ENCODE measurements at regions not wholly inside any gene's neighbourhood (a gene's known extent, or its start where the extent isn't known, plus 50 kb on each side); places are given as distances from the start of the nearest gene placed in this dataset.

DNA sequence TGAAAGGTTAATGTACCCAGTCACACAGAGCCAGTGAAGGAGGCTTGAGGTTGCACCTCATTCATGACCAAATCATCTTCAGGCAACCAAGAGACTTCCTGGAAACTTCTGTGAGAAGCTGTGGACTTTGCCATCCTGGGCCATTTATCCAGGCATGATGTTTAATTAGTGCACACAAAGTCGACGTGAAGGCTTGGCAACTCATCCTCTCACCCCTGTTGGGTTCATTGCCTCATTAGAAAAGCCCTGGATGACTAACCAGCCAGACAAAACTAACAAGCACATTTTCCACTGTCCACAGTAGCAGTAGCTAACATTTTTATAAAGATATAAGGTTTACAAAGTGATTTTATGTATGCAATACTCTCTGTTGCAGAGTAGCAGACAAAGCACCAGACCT, 65.7 kb upstream of the ZNF462 start:
- DNase-seq (ENCODE audit: low read depth in 1 of 2, low spot score in 2 of 2) = no peak
- WGBS, 2 experiments (ENCODE audit: extremely low coverage in 1 of 2, insufficient coverage in 1 of 2, insufficient read length in 1 of 2, insufficient replicate concordance in 2 of 2, low coverage in 1 of 2, low lambda C conversion rate in 2 of 2, missing lambda C conversion rate in 1 of 2) = 93% methylated on average over 2 of the region's 2 CpGs; no CpG with 5 or more reads in 1 of the 2 experiments
- Histone ChIP-seq H3K4ac (replicated peaks; ENCODE audit: insufficient read length, low read depth, low read length) (no peak overlapping the region), H3K27me3 (replicated peaks in 1 of 4; ENCODE audit: control insufficient read depth in 3 of 4, extremely low read depth in 1 of 4, insufficient read depth in 3 of 4, low read length in 3 of 4) (no peaks in the 10 kb centered on the region), H4K8ac (ENCODE audit: extremely low read depth, insufficient read depth, low read length) (no peak overlapping the region), H3K36me3 (ENCODE audit: control insufficient read depth in 2 of 4, insufficient read depth in 4 of 4, low read length in 3 of 4) (no peaks in the 10 kb centered on the region), H3K4me1 (replicated peaks in 1 of 4; ENCODE audit: control insufficient read depth in 3 of 4, insufficient read depth in 4 of 4, low read length in 3 of 4) (no peaks in the 10 kb centered on the region), H2AFZ (ENCODE audit: low read length) (no peak overlapping the region), H3K27ac (ENCODE audit: low read depth, low read length) (no peak overlapping the region), H4K91ac (replicated peaks; ENCODE audit: insufficient read length, low read length) (no peak overlapping the region), H3K9me3 (ENCODE audit: insufficient read depth in 2 of 2, low read depth in 1 of 2, low read length in 1 of 2) (no peaks in the 10 kb centered on the region), H3K4me2 (ENCODE audit: insufficient read depth in 1 of 2, low read depth in 2 of 2, low read length in 2 of 2) (no peak overlapping the region), H4K5ac (ENCODE audit: insufficient read length, low read depth, low read length) (no peak overlapping the region), H3K4me3 (ENCODE audit: extremely low read depth in 1 of 4, insufficient read depth in 2 of 4, low read depth in 3 of 4, low read length in 4 of 4) (no peak overlapping the region), H3K56ac (replicated peaks; ENCODE audit: insufficient read length, low read depth, low read length) (no peak overlapping the region), H2BK20ac (ENCODE audit: low read length) (no peak overlapping the region), H3K9ac (replicated peaks in 1 of 4; ENCODE audit: extremely low read depth in 1 of 4, low read depth in 3 of 4, low read length in 3 of 4) (no peak overlapping the region), H3K14ac (ENCODE audit: insufficient read length) (no peak overlapping the region), H3K79me2 (ENCODE audit: control insufficient read depth in 1 of 2, insufficient read depth in 2 of 2, low read length in 2 of 2) (no peaks in the 10 kb centered on the region), H2BK5ac (ENCODE audit: low read depth, low read length) (no peak overlapping the region), H3K18ac (ENCODE audit: extremely low read depth, low read length) (no peak overlapping the region), H3K23ac (ENCODE audit: insufficient read length) (no peak overlapping the region), H3K23me2 (ENCODE audit: low read depth, low read length) (no peaks in the 10 kb centered on the region), H3K79me1 (ENCODE audit: low read depth, low read length) (no peaks in the 10 kb centered on the region), H2BK15ac (ENCODE audit: low read length) (no peak overlapping the region), H2BK120ac (replicated peaks; ENCODE audit: low read depth, low read length) (no peak overlapping the region), H4K20me1 (replicated peaks in 1 of 2; ENCODE audit: control insufficient read depth in 1 of 2, insufficient read depth in 2 of 2, low read length in 2 of 2) (no peaks in the 10 kb centered on the region), H2BK12ac (ENCODE audit: low read depth, low read length) (no peak overlapping the region), H2AK5ac (ENCODE audit: low read depth, low read length) (no peak overlapping the region)
- FAIRE-seq = no peak
- CTCF ChIA-PET (ENCODE audit: partially characterized antibody) = no interaction called here
- POLR2A ChIA-PET (ENCODE audit: partially characterized antibody) = no interaction called here
- TF ChIP-seq, protein P1, sequence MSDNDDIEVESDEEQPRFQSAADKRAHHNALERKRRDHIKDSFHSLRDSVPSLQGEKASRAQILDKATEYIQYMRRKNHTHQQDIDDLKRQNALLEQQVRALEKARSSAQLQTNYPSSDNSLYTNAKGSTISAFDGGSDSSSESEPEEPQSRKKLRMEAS (IDR thresholded peaks at IDR 0.05) = no peak
- TF ChIP-seq EGR1 (IDR thresholded peaks at IDR 0.05; ENCODE audit: borderline replicate concordance, low read depth, low read length) = no peak

Measured in H1 (cell line).